Inflammatory macrophage treated with lipopolysaccharide for 1 hour (primary cell): ENCODE measurements at regions not wholly inside any gene's neighbourhood (a gene's known extent, or its start where the extent isn't known, plus 50 kb on each side); places are given as distances from the start of the nearest gene placed in this dataset.

Experiments
- DNase-seq, 2 donors: peaks; one replicate each; pipeline ENCODE4 v3.0.0-alpha.2; 2020 to 2022

DNA sequence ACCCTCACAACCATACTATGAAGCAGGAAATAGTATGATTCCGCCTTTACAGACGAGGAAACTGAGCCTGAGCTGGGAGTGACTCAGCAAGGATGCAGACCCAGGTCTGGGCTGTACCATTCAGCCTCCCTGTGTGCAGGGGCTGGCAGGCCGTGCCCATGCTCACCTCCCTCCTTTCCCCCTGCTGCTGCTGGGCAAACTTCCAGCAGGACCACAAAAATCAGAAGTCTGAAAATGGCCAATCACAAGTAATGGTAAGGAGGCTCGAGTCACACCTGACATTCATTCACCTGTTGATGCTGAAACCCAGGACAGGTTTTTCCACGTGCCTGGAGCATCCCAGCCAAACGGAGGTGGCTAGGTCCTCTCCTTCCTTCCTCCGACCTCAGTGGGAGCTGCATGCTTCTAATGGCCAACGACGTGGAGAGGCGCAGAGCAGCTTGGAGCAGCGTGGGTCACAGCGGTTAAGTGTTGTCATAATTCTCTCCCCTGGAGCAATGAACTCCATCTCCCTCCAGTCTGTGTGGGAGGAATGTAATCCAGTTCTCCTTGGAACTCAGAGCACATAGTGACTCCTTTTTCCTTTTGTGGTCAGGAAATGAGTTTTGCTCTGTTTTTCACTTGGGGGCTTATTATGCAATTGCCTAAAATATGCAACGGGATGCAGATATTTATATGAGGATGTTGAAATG is 371.7 kb downstream of the BCOR start:
- peak; percentile 37 to 54 for DNase-seq

- no peak for DNase-seq
Observed at GRCh38 chrX:39726771-39727170, 371.0 kb downstream of the BCOR start.

DNA sequence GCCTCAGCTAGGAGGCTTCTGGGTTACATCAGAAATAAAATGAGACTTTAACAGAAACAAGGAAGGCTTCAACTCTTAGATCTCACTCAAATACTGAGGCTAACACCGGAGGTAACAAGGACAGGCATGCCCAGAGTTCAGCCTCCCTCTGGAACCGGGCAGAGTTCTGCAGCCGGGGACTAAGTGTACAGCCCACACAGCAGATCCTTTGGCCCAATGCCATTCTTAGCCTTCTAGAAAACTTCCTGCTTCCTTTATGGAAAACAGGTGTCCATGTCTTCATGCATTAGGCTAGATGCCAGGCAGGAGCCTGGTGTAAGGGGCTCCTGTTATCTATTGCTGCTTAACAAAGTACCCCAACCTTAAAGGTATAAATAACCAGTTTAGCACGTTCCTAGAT is 369.7 kb downstream of the BCOR start:
- DNase-seq, result no peak

GRCh38 chrX:39728852-39729598 is 368.7 kb downstream of the BCOR start:
- no peak for DNase-seq

DNA sequence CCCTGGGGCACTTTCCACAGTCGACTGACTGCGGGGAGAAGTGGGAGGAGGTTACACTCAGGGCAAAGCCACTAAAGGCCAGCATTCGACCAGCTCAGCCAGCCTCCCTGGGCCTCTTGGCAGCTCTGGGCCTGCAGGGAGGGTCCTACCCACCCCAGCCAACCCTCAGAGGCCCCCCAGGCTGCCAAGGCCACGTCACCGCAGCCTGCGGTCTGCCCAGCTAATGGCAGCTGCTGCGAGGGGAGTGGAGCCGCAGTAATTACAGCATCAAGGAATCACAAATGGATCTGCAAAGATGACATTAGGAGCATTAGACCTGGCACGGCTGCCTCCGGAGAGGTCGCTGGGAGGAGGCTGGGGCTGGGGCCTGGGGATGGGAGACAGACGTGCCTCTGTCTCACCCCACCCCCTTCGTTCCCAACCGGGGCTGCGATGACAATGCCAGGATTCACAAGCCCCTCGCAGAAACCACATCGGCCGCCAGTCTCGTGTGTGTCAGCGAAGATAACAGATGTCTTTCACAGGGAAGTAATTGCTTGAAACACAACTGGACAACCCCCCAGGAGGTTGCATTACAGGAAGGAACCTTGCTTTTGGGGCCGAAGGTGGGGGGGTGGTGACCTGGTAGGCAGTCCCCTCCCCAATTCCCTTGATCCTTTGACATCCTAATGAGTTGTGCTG is 367.6 kb downstream of the BCOR start:
- no peak for DNase-seq

DNA sequence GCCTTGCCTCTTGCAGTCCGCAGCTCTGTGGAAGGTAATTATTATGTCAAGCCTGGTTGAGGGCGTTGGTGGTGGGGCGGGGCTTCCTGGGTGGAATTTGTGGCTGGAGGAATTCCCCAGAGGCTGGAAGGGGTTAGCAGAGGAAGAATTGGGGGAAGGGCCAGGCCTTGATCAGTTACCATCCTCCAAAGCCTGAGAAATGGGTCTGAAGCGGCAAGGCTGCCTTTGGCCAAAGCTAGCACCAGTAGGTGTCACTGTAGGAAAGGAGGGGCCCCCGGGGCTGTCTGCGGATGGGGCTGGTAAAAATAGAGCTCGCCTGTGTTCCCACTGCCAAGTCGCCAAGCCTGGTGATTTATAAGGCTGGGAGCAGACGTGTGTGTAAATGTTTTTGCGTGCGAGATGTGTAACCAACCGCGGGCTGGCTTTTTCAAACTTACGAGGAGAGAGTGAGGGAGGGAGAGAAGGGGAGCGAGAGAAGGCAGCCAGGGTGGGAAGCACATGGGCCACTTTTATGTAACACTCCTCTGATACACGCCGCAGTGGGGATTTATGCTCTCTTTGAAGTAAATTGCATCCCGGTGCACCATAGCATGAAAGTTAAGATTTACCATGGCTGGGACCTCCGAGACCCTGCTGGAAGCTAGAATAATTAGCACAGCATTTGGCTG is 367.0 kb downstream of the BCOR start:
- DNase-seq, result peak; percentile 23 to 56

- DNase-seq, result no peak
Observed at GRCh38 chrX:39731330-39731667, 366.5 kb downstream of the BCOR start.

DNA sequence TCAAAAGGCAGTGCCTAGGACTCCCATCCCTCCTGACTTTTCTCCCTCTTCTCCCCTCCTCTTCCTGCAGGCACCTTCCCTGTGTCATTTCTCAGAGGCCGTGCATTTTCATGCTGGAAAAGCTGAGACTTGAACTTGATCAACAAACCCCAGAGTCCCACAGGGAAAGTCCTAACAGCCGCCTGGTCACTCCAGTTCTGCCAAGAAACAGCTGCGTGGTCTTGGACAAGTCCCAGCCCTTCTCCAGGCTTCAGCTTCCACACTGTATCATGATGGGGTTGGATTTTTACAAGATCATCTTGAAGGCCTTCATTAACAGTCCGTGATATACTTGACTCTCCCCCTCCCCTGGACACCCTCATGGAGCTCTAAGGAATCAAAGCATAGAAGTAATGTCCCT is 366.0 kb downstream of the BCOR start:
- DNase-seq, result no peak

- DNase-seq, result no peak
Observed at GRCh38 chrX:39733745-39734144, 364.0 kb downstream of the BCOR start.

DNA sequence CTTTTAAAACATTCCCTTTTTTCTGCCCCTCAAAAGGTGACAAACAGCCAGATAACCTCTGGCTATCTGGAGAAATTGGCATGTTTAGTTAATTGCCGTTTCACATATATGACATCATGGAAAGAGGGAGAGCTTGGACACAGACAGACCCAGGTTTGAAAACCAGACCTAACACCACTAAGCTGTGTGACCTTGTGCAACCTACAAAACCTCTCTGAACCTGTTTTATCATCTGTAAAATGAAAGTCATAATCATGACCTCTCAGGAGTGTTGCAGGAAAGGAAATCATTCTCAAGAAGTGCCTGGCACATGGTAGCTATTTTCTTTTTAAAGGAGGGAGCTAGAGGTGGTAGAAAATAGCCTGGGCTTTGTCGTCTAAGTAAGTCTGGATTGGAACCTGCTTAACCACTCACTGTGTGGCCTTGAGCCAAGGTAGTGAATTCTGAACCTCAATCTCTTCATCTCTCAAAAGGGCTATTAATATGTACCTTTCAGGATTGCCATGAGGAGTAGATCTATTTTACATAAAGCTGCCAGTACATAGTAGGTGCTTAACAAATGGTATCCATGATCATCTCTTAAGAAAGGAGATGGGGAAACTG is 363.5 kb downstream of the BCOR start:
- DNase-seq, result no peak

DNA sequence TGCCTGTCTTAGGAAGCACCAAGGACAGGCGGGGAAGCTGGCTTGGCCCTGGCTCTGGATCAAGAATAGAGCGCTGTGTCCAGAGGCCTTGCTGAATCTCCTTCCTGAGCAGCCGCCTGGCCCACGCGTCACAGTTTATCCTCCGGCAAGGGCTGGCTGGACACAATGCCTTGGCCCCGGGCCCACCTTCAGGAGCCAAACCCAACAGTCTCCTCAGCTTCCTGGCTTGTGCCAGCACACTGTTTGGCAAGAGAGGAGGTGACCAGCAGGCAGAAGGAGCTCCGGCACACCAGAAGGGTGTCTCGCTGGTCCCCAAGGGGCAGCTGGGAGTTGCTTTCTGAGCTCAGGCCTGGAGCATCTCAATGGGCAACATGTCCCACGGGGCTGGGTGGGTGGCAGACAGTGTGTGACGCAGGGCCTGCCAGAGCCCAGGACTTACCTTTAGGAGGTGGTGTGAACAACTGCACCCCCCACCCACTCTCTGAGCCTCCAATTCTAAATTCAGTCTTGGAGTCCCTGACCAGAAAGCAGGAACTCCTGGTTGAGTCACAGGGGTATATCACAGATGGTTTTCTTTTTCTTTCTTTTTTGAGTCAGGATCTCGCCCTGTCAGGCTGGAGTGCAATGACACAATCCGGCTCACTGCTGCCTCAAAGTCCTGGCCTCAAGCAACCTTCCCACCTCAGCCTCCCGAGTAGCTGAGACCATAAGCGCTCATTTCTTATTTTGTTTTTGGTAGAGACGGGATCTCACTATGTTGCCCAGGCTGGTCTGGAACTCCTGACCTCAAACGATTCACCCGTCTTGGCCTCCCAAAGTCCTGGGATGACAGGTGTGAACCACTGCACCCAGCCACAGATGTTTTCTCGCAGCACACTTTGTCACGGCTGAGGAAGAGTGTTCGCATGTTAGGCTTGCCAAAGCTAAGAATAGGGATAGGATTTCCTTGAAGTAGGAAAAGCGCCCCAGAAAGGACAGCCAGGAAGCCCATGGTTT is 361.2 kb downstream of the BCOR start:
- DNase-seq, result no peak

DNA sequence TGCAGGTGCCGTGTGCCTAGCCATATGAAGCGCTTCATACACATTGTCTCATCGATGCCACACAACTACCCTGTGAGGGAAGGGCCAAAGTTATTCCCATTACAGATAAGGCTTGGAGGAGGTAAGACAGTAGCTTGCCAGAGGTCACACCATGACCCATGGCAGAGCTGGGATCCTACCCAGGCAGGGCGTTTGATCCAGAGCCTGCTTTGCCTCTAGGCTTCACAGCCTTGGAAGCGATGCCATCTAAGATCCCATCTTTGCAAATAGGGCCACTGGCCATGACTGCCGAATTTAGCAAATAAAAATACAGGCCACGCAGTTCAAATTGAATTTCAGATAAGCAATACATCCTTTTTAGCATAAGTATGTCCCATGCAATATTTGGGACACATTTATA is 358.2 kb downstream of the BCOR start:
- no peak for DNase-seq

DNA sequence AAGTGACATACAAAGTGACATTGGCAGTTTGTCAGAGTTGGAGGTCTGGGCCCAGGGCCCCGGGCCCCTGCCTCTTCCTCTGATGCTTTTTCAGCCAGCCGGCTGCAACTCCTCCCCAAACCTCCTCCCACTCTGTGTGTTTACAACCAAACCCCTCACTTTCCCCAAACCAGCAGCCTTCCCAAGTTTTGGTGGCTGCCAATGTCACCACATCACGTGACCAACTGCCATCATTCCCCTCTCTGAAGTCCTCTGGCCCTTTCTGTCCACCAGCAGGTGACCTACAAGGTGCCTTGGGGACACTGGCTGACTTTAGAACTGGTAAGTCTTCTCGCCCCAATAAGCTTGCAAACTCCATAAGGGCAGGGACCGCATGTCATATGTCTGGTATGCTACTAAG is 357.7 kb downstream of the BCOR start:
- DNase-seq, result no peak

- DNase-seq, result no peak
Observed at GRCh38 chrX:39741904-39742303, 355.9 kb downstream of the BCOR start.

- DNase-seq, result no peak
Observed at GRCh38 chrX:39745818-39746217, 351.9 kb downstream of the BCOR start.

GRCh38 chrX:39749135-39749534 is 348.6 kb downstream of the BCOR start:
- no peak for DNase-seq

DNA sequence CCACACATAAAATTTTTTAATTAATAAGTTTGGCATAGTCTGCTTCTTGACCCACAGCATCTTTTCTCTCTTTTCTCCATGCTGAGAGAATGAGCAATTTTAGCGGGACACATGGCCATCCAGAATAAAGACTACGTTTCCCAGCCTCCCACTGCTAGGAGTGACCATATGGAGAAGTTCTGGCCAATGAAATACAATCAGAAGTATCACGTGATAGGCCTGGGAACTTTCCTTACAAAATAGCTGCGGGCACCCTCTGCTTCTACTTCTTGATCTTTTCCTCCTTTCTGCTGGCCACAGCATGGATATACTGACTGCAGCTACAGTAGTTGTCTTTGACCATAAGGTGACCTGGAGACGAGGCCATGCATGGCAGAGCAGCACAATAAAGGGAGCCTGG is 348.0 kb downstream of the BCOR start:
- DNase-seq, result peak; percentile 54 to 56

DNA sequence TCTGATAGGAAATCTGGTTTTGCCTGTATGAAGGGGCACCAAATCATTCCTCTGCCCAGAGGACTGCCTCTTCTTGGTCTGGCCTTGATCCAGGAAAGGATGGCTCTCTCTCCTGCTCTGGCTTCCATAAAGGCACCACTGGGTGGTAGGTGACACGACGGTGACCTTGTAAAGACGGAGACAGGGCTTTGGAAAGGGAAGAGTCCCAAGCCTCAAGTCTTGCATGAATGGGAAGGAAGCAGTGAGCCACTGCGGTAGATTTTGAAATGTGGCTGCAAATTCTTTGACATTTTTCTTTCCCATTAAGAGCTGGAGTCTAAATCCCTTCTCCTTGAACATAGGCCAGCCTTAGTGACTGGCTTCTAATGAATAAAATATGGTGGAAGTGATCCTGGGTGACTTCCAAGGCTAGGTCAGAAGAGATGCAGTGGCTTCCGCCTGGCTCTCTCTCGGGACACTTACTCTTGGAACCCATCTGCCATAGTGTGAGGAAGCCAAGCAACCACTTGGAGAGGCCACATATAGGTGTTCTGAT is 347.4 kb downstream of the BCOR start:
- peak; percentile 27 to 30 for DNase-seq

DNA sequence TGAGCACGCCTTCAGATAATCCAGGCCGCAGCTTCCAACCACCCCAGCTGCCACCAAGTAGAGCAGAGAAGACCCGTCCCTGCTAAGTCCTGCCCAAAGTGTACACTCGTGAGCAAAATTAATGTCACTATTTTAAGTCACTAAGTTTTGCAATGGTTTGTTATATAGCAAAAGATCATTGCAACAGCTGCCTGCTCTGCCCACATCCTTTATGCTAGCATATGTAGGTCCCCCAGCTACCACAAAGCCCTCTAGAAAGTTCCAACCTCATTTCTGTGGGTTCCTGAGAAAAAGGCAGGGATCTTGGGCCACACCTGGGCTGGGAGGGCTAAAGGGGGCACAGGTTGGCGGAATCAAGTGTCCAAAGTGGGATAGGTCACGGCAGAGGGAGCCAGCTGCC is 346.9 kb downstream of the BCOR start:
- DNase-seq, result peak in 1 of 2 donors; percentile 47

- no peak for DNase-seq
Observed at GRCh38 chrX:39752815-39753214, 344.9 kb downstream of the BCOR start.

DNA sequence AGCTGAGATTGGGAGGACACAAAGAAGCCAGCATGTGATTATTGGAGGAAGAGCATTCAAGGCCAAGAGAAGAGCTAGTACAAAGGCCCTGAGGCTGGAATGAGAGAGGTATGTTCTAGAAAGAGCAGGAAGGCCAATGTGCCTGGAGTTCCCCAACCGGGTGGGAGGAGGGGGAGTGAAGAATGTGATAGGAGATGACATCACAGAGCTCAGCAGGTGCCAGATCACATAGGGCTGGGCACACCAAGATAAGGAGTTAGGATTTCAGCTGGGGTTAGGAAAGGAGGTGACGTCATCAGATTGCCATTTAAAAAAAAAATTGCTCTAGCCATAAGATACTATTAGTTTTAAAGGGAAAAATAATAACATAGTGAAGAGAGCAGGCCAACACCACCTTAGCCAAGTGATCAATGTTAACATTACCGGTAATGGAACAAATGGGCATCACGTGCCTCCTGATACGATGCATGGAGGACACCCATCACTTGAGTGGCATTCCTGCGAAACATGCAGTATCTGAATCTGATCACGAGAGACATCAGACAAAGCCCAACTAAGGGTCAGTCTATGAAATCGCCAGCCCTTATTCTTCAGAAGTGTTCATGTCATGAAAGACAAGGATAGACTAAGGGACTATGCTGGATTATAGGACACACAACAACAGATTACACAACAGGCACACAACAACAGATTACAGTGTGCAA is 344.3 kb downstream of the BCOR start:
- DNase-seq, result peak in 1 of 2 donors; percentile 62
